IMR-90 (cell line): ENCODE measurements at regions not wholly inside any gene's neighbourhood (a gene's known extent, or its start where the extent isn't known, plus 50 kb on each side); places are given as distances from the start of the nearest gene placed in this dataset.

Experiments
- ATAC-seq: fragments of 200-7000 bp; cut with Tn5 transposase; 2 replicates; pipeline ENCODE4 v1.9.1; 2020; ENCODE audit warnings: low read depth, mild to moderate bottlenecking, moderate library complexity
- BruUV-seq: library from RNA; stranded (reverse); fragments of 400-500 nt; replicated peaks from 2 replicates; lab custom pipeline; 2021; lab: Mats Ljungman, UMichigan
- CTCF ChIA-PET: fragments of 300-600 bp; formaldehyde crosslinking; extraction: SDS; loops from one replicate; lab custom pipeline; 2021; ENCODE audit warnings: antibody characterized with exemption; lab: Yijun Ruan, JAX
- POLR2A ChIA-PET: fragments of 300-600 bp; sonication (Branson Sonifier 250); formaldehyde crosslinking; loops from one replicate; lab custom pipeline; 2022; ENCODE audit warnings: antibody characterized with exemption; ENCODE audit not compliant: unreplicated experiment; lab: Charles Lee
- DNase-seq: peaks from one replicate; pipeline ENCODE4 v3.0.0; 2013
- H2AFZ ChIP-seq: replicated peaks from 2 replicates; pipeline ENCODE3; 2013; ENCODE audit warnings: low read length, mild to moderate bottlenecking; ENCODE audit not compliant: poor library complexity
- H2AK5ac ChIP-seq: 2 replicates; pipeline ENCODE4 v1.6.1; 2013; ENCODE audit warnings: low read depth, low read length, inconsistent platforms
- H2AK9ac ChIP-seq: replicated peaks from 2 replicates; pipeline ENCODE3; 2013; ENCODE audit warnings: mild to moderate bottlenecking, low read depth, low read length, moderate library complexity; ENCODE audit not compliant: poor library complexity
- H2BK120ac ChIP-seq: 2 replicates; pipeline ENCODE4 v1.6.1; 2013; ENCODE audit warnings: low read depth, low read length, inconsistent platforms
- H2BK15ac ChIP-seq: 3 replicates; pipeline ENCODE4 v1.6.1; 2013; ENCODE audit warnings: low read depth, low read length, inconsistent platforms
- H2BK20ac ChIP-seq: 2 replicates; pipeline ENCODE4 v1.6.1; 2013; ENCODE audit warnings: low read depth, mild to moderate bottlenecking, inconsistent platforms, low read length, moderate library complexity
- H2BK5ac ChIP-seq: 2 replicates; pipeline ENCODE4 v1.6.1; 2013; ENCODE audit warnings: mild to moderate bottlenecking, low read depth, low read length, inconsistent platforms; ENCODE audit not compliant: poor library complexity, severe bottlenecking
- H3K14ac ChIP-seq: replicated peaks from 2 replicates; pipeline ENCODE4 v1.6.1; 2013; ENCODE audit warnings: low read depth, low read length, inconsistent platforms
- H3K18ac ChIP-seq: 2 replicates; pipeline ENCODE4 v1.6.1; 2013; ENCODE audit warnings: low read depth, low read length, control low read depth
- H3K23ac ChIP-seq: 2 replicates; pipeline ENCODE4 v1.6.1; 2013; ENCODE audit warnings: low read depth, low read length, inconsistent platforms
- H3K27ac ChIP-seq: 2 replicates; pipeline ENCODE4 v1.5.1; 2013; ENCODE audit warnings: mild to moderate bottlenecking, control low read depth, low read length; ENCODE audit not compliant: insufficient read depth
- H3K27me3 ChIP-seq: 2 replicates; pipeline ENCODE4 v1.6.1; 2013; ENCODE audit warnings: low read length; ENCODE audit not compliant: control insufficient read depth, insufficient read depth
- H3K36me3 ChIP-seq: 2 replicates; pipeline ENCODE4 v1.6.1; 2013; ENCODE audit warnings: low read length, mixed read lengths; ENCODE audit not compliant: control insufficient read depth, insufficient read depth
- H3K4ac ChIP-seq: 2 replicates; pipeline ENCODE4 v1.6.1; 2013; ENCODE audit warnings: low read depth, low read length, inconsistent platforms
- H3K4me1 ChIP-seq: 2 replicates; pipeline ENCODE4 v1.6.1; 2013; ENCODE audit warnings: low read length, mixed read lengths; ENCODE audit not compliant: control insufficient read depth, insufficient read depth
- H3K4me2 ChIP-seq: 2 replicates; pipeline ENCODE4 v1.6.1; 2013; ENCODE audit warnings: low read depth, mild to moderate bottlenecking, control low read depth, low read length, moderate library complexity
- H3K4me3 ChIP-seq: 2 replicates; pipeline ENCODE4 v1.5.1; 2013; ENCODE audit warnings: low read depth, mild to moderate bottlenecking, control low read depth, low read length, moderate library complexity; ENCODE audit not compliant: insufficient read depth
- H3K56ac ChIP-seq: 2 replicates; pipeline ENCODE4 v1.6.1; 2013; ENCODE audit warnings: low read length, inconsistent platforms; ENCODE audit not compliant: insufficient read depth; ENCODE audit errors: extremely low read depth
- H3K79me1 ChIP-seq, 2 experiments: 2 replicates each; pipeline ENCODE4 v1.6.1; 2013; ENCODE audit warnings: low read length in 2 of 2, inconsistent platforms in 1 of 2, low read depth in 1 of 2
- H3K9ac ChIP-seq: 2 replicates; pipeline ENCODE4 v1.6.1; 2013; ENCODE audit warnings: low read depth, low read length, control low read depth
- H3K9me1 ChIP-seq: 2 replicates; pipeline ENCODE4 v1.6.1; 2013; ENCODE audit warnings: low read length, inconsistent platforms; ENCODE audit not compliant: insufficient read depth
- H3K9me3 ChIP-seq: 2 replicates; pipeline ENCODE4 v1.6.1; 2013; ENCODE audit warnings: low read length; ENCODE audit not compliant: control insufficient read depth, insufficient read depth
- H4K20me1 ChIP-seq: 2 replicates; pipeline ENCODE4 v1.6.1; 2013; ENCODE audit warnings: low read length, inconsistent platforms; ENCODE audit not compliant: insufficient read depth
- H4K5ac ChIP-seq: 2 replicates; pipeline ENCODE4 v1.6.1; 2013; ENCODE audit warnings: mild to moderate bottlenecking, low read depth, low read length, control low read depth
- H4K8ac ChIP-seq, 2 experiments: 2 replicates each; pipeline ENCODE4 v1.6.1; 2013; ENCODE audit warnings: low read depth in 2 of 2, low read length in 2 of 2, control low read depth in 1 of 2, inconsistent platforms in 1 of 2
- H4K91ac ChIP-seq: 2 replicates; pipeline ENCODE4 v1.6.1; 2013; ENCODE audit warnings: low read depth, low read length, inconsistent platforms; ENCODE audit not compliant: insufficient read depth
- CEBPB ChIP-seq: IDR thresholded peaks from 2 replicates; pipeline ENCODE4 v1.6.1; 2012; ENCODE audit warnings: low read depth, low read length, improper control_type of control experiment
- CHD1 ChIP-seq: IDR thresholded peaks from 2 replicates; pipeline ENCODE4 v1.6.1; 2012; ENCODE audit warnings: low read depth, low read length, improper control_type of control experiment
- FOS ChIP-seq: fragments of 150-350 bp; IDR thresholded peaks from 2 replicates; pipeline ENCODE4 v1.6.1; 2016; ENCODE audit warnings: low read depth, low read length
- MXI1 ChIP-seq: IDR thresholded peaks from 2 replicates; pipeline ENCODE4 v1.6.1; 2012; ENCODE audit warnings: low read depth, mild to moderate bottlenecking, low read length, moderate library complexity, borderline replicate concordance
- NFE2L2 ChIP-seq: fragments of 150-350 bp; IDR thresholded peaks from 2 replicates; pipeline ENCODE4 v1.6.1; 2016; ENCODE audit warnings: low read depth, mild to moderate bottlenecking, low read length
- RAD21 ChIP-seq: IDR thresholded peaks from 2 replicates; pipeline ENCODE4 v1.6.1; 2012; ENCODE audit warnings: low read length, improper control_type of control experiment
- RCOR1 ChIP-seq: IDR thresholded peaks from 2 replicates; pipeline ENCODE4 v1.6.1; 2012; ENCODE audit warnings: mild to moderate bottlenecking, low read length, improper control_type of control experiment; ENCODE audit not compliant: insufficient replicate concordance
- dilution Hi-C: fragments of 300-500 bp; cut with HindIII; formaldehyde crosslinking; loops from one replicate; pipeline ENCODE4 v1.14.3; 2018; ENCODE audit warnings: low sequenced_read_pairs; ENCODE audit not compliant: unreplicated experiment
- in situ Hi-C: fragments of 300-500 bp; cut with MboI; formaldehyde crosslinking; loops from 3 replicates; pipeline ENCODE4 v1.14.3; 2019; ENCODE audit warnings: low sequenced_read_pairs, inconsistent platforms, mixed read lengths
- intact Hi-C: fragments of 100-400 bp; cut with micrococcal nuclease; formaldehyde crosslinking; loops from 2 replicates; pipeline ENCODE4 v1.10.0; 2022
- TF ChIP-seq, protein P1 (sequence below): fragments of 150-350 bp; IDR thresholded peaks from 2 replicates; pipeline ENCODE4 v1.6.1; 2016; ENCODE audit warnings: low read depth, mild to moderate bottlenecking, low read length, moderate library complexity, borderline replicate concordance
- TF ChIP-seq, protein P2 (sequence below): conservative IDR thresholded peaks from 2 replicates; pipeline ENCODE4 v1.5.1; 2012; ENCODE audit warnings: mild to moderate bottlenecking, low read depth, low read length, improper control_type of control experiment

DNA sequence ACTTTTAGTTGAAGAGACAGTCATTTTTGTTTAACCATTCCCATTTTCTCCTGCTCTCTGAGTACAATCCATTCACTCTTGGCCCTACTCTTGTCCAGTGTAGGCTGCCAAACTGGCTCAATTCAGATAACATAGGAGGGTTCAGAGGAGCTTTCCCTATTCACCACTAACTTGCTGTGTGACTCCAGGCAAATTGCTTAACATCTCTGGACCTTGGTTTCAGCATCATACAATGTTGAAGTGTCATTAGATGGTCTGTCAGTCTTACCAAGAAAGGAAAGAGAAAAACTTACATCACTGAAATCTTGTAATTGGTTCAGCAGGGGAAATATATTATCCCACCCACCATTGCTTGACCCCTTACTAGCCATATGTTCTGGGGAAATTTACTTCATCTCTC, 171.4 kb upstream of the MCHR2 start:
- Histone ChIP-seq H4K20me1 (no peaks in the 10 kb centered on the region), H4K91ac (no peak overlapping the region), H3K4me2 (no peak overlapping the region), H3K27ac (no peak overlapping the region), H3K4me1 (no peaks in the 10 kb centered on the region), H3K9me3 (no peaks in the 10 kb centered on the region), H2AK9ac (no peak overlapping the region), H4K8ac (no peak overlapping the region), H3K23ac (no peak overlapping the region), H3K36me3 (no peaks in the 10 kb centered on the region), H4K5ac (no peak overlapping the region), H3K56ac (no peak overlapping the region), H3K79me1 (no peaks in the 10 kb centered on the region), H2AFZ (no peak overlapping the region), H3K27me3 (peaks cover 20% of the 10 kb centered on the region), H2BK20ac (no peak overlapping the region), H2BK15ac (no peak overlapping the region), H3K18ac (no peak overlapping the region), H3K4me3 (no peak overlapping the region), H3K4ac (no peak overlapping the region), H3K9me1 (no peaks in the 10 kb centered on the region), H2BK120ac (no peak overlapping the region), H2AK5ac (no peak overlapping the region), H3K9ac (no peak overlapping the region), H3K14ac (no peak overlapping the region), H2BK5ac (no peak overlapping the region)
- POLR2A ChIA-PET: no interaction called here
- intact Hi-C loops: no loop called here
- CTCF ChIA-PET: no interaction called here
- no TSS peak for BruUV-seq
- no peak for DNase-seq
- no peak for ATAC-seq
- in situ Hi-C loops: no loop called here
- dilution Hi-C loops: no loop called here
- TF ChIP-seq, protein P1, sequence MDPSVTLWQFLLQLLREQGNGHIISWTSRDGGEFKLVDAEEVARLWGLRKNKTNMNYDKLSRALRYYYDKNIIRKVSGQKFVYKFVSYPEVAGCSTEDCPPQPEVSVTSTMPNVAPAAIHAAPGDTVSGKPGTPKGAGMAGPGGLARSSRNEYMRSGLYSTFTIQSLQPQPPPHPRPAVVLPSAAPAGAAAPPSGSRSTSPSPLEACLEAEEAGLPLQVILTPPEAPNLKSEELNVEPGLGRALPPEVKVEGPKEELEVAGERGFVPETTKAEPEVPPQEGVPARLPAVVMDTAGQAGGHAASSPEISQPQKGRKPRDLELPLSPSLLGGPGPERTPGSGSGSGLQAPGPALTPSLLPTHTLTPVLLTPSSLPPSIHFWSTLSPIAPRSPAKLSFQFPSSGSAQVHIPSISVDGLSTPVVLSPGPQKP: no peak
- TF ChIP-seq MXI1 (no peak), CEBPB (no peak), RCOR1 (no peak), RAD21 (no peak), CHD1 (no peak), FOS (no peak), NFE2L2 (no peak)
- TF ChIP-seq, protein P2, sequence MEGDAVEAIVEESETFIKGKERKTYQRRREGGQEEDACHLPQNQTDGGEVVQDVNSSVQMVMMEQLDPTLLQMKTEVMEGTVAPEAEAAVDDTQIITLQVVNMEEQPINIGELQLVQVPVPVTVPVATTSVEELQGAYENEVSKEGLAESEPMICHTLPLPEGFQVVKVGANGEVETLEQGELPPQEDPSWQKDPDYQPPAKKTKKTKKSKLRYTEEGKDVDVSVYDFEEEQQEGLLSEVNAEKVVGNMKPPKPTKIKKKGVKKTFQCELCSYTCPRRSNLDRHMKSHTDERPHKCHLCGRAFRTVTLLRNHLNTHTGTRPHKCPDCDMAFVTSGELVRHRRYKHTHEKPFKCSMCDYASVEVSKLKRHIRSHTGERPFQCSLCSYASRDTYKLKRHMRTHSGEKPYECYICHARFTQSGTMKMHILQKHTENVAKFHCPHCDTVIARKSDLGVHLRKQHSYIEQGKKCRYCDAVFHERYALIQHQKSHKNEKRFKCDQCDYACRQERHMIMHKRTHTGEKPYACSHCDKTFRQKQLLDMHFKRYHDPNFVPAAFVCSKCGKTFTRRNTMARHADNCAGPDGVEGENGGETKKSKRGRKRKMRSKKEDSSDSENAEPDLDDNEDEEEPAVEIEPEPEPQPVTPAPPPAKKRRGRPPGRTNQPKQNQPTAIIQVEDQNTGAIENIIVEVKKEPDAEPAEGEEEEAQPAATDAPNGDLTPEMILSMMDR: no peak
